Mammary epithelial cell (primary cell): ENCODE measurements at regions not wholly inside any gene's neighbourhood (a gene's known extent, or its start where the extent isn't known, plus 50 kb on each side); places are given as distances from the start of the nearest gene placed in this dataset.

Experiments
- CTCF ChIP-seq, 2 donors: IDR thresholded peaks in 1 of 2; conservative IDR thresholded peaks in 1 of 2; 2 replicates each; pipeline ENCODE4 v1.5.1; 2011 to 2012; ENCODE audit warnings: inconsistent platforms in 2 of 2, low read length in 2 of 2, mild to moderate bottlenecking in 2 of 2, control low read depth in 1 of 2, low read depth in 1 of 2; ENCODE audit not compliant: insufficient read depth in 1 of 2; ENCODE audit errors: extremely low read depth in 1 of 2
- EZH2 ChIP-seq: IDR thresholded peaks from 2 replicates; pipeline ENCODE4 v1.6.1; 2012; ENCODE audit warnings: low read length, inconsistent platforms, borderline replicate concordance

- TF ChIP-seq CTCF (conservative IDR thresholded peaks at IDR 0.05 in 1 of 2, IDR thresholded peaks at IDR 0.05 in 1 of 2; ENCODE audit: extremely low read depth in 1 of 2, insufficient read depth in 1 of 2, low read depth in 1 of 2, low read length in 2 of 2) (no peak), EZH2 (no peak)
Measured at GRCh38 chr4:56748271-56748670, 67.2 kb upstream of the HOPX start.
